HepG2 (cell line): ENCODE measurements at regions not wholly inside any gene's neighbourhood (a gene's known extent, or its start where the extent isn't known, plus 50 kb on each side); places are given as distances from the start of the nearest gene placed in this dataset.

Source experiments
- CEBPG ChIP-seq: IDR thresholded peaks from 2 replicates; pipeline ENCODE4 v1.6.1; 2016
- FOXA3 ChIP-seq: IDR thresholded peaks from 2 replicates; pipeline ENCODE4 v1.6.1; 2016; ENCODE audit warnings: missing genetic modification reagents, missing compliant biosample characterization
- FOXP1 ChIP-seq, 2 experiments: fragments of 450-650 bp in 1 of 2; IDR thresholded peaks; 2 replicates each; pipeline ENCODE4 v1.6.1; 2017 to 2018; ENCODE audit warnings: antibody characterized with exemption in 1 of 2
- HOXA3 ChIP-seq: sonication (generic); formaldehyde crosslinking; IDR thresholded peaks from 2 replicates; pipeline ENCODE4 v1.5.0; 2020; ENCODE audit warnings: missing genetic modification reagents
- NBN ChIP-seq: fragments of 450-650 bp; conservative IDR thresholded peaks from 2 replicates; pipeline ENCODE4 v1.6.1; 2017
- NCOR1 ChIP-seq: fragments of 200-600 bp; sonication (generic); IDR thresholded peaks from 2 replicates; pipeline ENCODE4 v1.7.0; 2017; ENCODE audit warnings: antibody characterized with exemption, low read length, borderline replicate concordance
- NR2F2 ChIP-seq: IDR thresholded peaks from 2 replicates; pipeline ENCODE4 v1.6.1; 2012; ENCODE audit warnings: low read depth, inconsistent platforms, borderline replicate concordance
- PPARG ChIP-seq: conservative IDR thresholded peaks from 2 replicates; pipeline ENCODE4 v1.6.1; 2016; ENCODE audit warnings: missing biosample characterization, missing genetic modification reagents
- RARA ChIP-seq: IDR thresholded peaks from 2 replicates; pipeline ENCODE4 v1.6.1; 2016; ENCODE audit warnings: missing genetic modification reagents, missing compliant biosample characterization
- SALL1 ChIP-seq: sonication (generic); formaldehyde crosslinking; IDR thresholded peaks from 2 replicates; pipeline ENCODE4 v1.8.0; 2022; ENCODE audit warnings: mild to moderate bottlenecking, missing genetic modification reagents
- SIX1 ChIP-seq: sonication (generic); formaldehyde crosslinking; IDR thresholded peaks from 2 replicates; pipeline ENCODE4 v1.4.0; 2020; ENCODE audit warnings: missing genetic modification reagents, borderline replicate concordance
- SOX13 ChIP-seq, 3 experiments: fragments of 450-650 bp in 1 of 3; sonication (generic) in 1 of 3; formaldehyde crosslinking in 1 of 3; IDR thresholded peaks in 2 of 3; conservative IDR thresholded peaks in 1 of 3; 2 replicates each; pipeline versions ENCODE4 v1.5.0 to v1.6.1; 2016 to 2020; ENCODE audit warnings: antibody characterized with exemption in 1 of 3, mild to moderate bottlenecking in 1 of 3, missing compliant biosample characterization in 1 of 3, missing genetic modification reagents in 1 of 3, moderate library complexity in 1 of 3
- SP5 ChIP-seq: IDR thresholded peaks from 2 replicates; pipeline ENCODE4 v1.6.1; 2016; ENCODE audit warnings: low read depth, borderline replicate concordance
- ZNF317 ChIP-seq: sonication (generic); formaldehyde crosslinking; IDR thresholded peaks from 2 replicates; pipeline ENCODE4 v1.5.0; 2020; ENCODE audit warnings: mild to moderate bottlenecking, missing genetic modification reagents
- ZNF441 ChIP-seq: sonication (generic); formaldehyde crosslinking; IDR thresholded peaks from 2 replicates; pipeline ENCODE4 v1.7.0; 2021; ENCODE audit warnings: missing genetic modification reagents, borderline replicate concordance
- ZNF639 ChIP-seq: conservative IDR thresholded peaks from 2 replicates; pipeline ENCODE4 v1.6.1; 2018; ENCODE audit warnings: missing genetic modification reagents
- ZSCAN12 ChIP-seq: sonication (generic); formaldehyde crosslinking; IDR thresholded peaks from 2 replicates; pipeline ENCODE4 v1.9.0; 2021; ENCODE audit warnings: mild to moderate bottlenecking, missing genetic modification reagents
- TF ChIP-seq, protein P1 (sequence below): sonication (generic); formaldehyde crosslinking; IDR thresholded peaks from 2 replicates; pipeline ENCODE4 v1.4.0; 2020; ENCODE audit warnings: missing genetic modification reagents
- TF ChIP-seq, protein P2 (sequence below): sonication (generic); formaldehyde crosslinking; IDR thresholded peaks from 2 replicates; pipeline ENCODE4 v1.5.0; 2020; ENCODE audit warnings: mild to moderate bottlenecking, missing genetic modification reagents, borderline replicate concordance
- TF ChIP-seq, protein P3 (sequence below): sonication (generic); formaldehyde crosslinking; IDR thresholded peaks from 2 replicates; pipeline ENCODE4 v1.8.1; 2023; ENCODE audit warnings: mild to moderate bottlenecking, moderate library complexity, missing genetic modification reagents
- TF ChIP-seq, protein P4 (sequence below): sonication (generic); formaldehyde crosslinking; conservative IDR thresholded peaks from 2 replicates; pipeline ENCODE4 v1.4.0; 2020; ENCODE audit warnings: mild to moderate bottlenecking, missing genetic modification reagents, moderate library complexity

DNA sequence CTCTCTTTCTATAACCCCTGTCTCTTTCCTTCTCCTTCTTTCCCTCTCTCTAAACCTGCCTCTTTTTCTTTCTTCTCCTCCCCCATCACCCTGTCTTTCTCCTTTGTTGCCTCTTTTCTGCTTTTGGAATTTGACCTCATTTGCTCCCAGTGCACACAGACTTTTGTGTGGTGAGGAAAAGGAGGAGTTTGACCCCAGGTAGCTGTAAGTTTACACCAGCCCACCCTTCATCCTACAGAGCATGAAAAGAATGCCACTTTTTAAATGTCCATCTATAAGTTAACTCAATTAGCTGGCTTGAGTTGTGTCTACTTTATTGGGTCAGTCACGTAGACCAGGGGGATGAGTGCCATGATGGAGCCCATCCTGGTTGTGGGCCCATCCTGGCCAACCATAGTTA lies 146.8 kb upstream of the SLC38A2 start (continued):
- TF ChIP-seq, protein P1, sequence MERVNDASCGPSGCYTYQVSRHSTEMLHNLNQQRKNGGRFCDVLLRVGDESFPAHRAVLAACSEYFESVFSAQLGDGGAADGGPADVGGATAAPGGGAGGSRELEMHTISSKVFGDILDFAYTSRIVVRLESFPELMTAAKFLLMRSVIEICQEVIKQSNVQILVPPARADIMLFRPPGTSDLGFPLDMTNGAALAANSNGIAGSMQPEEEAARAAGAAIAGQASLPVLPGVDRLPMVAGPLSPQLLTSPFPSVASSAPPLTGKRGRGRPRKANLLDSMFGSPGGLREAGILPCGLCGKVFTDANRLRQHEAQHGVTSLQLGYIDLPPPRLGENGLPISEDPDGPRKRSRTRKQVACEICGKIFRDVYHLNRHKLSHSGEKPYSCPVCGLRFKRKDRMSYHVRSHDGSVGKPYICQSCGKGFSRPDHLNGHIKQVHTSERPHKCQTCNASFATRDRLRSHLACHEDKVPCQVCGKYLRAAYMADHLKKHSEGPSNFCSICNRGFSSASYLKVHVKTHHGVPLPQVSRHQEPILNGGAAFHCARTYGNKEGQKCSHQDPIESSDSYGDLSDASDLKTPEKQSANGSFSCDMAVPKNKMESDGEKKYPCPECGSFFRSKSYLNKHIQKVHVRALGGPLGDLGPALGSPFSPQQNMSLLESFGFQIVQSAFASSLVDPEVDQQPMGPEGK = peak; percentile 44
- TF ChIP-seq SOX13 (IDR thresholded peaks at IDR 0.05) = no peak
- TF ChIP-seq SOX13 (CRISPR knock-in tag; conservative IDR thresholded peaks at IDR 0.05 in 1 of 2, IDR thresholded peaks at IDR 0.05 in 1 of 2) = peak in 1 of 2 experiments; percentile 78; a peak in 2 of 4 replicates
- peak; percentile 48; the same call in 1 of the 2 replicates for TF ChIP-seq SALL1 (CRISPR knock-in tag)
- TF ChIP-seq, protein P2, sequence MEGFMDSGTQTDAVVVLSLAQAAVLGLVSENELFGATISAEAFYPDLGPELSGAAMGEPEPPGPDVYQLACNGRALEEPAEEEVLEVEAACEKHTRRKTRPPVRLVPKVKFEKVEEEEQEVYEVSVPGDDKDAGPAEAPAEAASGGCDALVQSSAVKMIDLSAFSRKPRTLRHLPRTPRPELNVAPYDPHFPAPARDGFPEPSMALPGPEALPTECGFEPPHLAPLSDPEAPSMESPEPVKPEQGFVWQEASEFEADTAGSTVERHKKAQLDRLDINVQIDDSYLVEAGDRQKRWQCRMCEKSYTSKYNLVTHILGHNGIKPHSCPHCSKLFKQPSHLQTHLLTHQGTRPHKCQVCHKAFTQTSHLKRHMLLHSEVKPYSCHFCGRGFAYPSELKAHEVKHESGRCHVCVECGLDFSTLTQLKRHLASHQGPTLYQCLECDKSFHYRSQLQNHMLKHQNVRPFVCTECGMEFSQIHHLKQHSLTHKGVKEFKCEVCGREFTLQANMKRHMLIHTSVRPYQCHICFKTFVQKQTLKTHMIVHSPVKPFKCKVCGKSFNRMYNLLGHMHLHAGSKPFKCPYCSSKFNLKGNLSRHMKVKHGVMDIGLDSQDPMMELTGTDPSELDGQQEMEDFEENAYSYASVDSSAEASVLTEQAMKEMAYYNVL (CRISPR knock-in tag) = peak; percentile 100
- TF ChIP-seq, protein P3, sequence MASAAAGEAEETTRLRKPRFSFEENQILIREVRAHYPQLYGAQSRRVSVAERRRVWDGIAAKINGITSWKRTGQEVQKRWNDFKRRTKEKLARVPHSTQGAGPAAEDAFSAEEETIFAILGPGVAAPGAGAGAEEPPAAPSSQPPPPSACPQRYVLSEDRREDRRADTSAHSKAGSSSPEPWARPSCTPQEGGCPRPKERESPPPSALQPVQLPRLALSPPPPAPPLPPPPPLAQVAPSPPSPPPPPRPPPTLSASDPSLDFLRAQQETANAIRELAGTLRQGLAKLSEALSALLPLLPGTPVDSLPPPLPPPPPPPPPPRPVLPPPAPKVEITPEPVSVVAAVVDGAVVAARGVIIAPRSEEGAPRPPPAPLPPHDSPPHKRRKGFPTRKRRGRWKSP (CRISPR knock-in tag) = no peak
- no peak for TF ChIP-seq ZSCAN12
- TF ChIP-seq NBN = no peak
- no peak for TF ChIP-seq FOXP1 (IDR thresholded peaks at IDR 0.05)
- peak; percentile 37; the same call in 1 of the 2 replicates for TF ChIP-seq FOXP1 (CRISPR knock-in tag; IDR thresholded peaks at IDR 0.05)
- TF ChIP-seq RARA (CRISPR knock-in tag) = peak; percentile 72
- peak; percentile 63; the same call in 1 of the 2 replicates for TF ChIP-seq SIX1 (CRISPR knock-in tag)
- 0 out of 2 replicates have a peak, but pooled peaks have one; percentile 12 for TF ChIP-seq CEBPG (CRISPR knock-in tag)
- TF ChIP-seq, protein P4, sequence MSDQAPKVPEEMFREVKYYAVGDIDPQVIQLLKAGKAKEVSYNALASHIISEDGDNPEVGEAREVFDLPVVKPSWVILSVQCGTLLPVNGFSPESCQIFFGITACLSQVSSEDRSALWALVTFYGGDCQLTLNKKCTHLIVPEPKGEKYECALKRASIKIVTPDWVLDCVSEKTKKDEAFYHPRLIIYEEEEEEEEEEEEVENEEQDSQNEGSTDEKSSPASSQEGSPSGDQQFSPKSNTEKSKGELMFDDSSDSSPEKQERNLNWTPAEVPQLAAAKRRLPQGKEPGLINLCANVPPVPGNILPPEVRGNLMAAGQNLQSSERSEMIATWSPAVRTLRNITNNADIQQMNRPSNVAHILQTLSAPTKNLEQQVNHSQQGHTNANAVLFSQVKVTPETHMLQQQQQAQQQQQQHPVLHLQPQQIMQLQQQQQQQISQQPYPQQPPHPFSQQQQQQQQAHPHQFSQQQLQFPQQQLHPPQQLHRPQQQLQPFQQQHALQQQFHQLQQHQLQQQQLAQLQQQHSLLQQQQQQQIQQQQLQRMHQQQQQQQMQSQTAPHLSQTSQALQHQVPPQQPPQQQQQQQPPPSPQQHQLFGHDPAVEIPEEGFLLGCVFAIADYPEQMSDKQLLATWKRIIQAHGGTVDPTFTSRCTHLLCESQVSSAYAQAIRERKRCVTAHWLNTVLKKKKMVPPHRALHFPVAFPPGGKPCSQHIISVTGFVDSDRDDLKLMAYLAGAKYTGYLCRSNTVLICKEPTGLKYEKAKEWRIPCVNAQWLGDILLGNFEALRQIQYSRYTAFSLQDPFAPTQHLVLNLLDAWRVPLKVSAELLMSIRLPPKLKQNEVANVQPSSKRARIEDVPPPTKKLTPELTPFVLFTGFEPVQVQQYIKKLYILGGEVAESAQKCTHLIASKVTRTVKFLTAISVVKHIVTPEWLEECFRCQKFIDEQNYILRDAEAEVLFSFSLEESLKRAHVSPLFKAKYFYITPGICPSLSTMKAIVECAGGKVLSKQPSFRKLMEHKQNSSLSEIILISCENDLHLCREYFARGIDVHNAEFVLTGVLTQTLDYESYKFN (CRISPR knock-in tag) = peak; percentile 88
- TF ChIP-seq NCOR1 = 0 out of 2 replicates have a peak, but pooled peaks have one; percentile 45
- no peak for TF ChIP-seq ZNF639 (CRISPR knock-in tag)
- TF ChIP-seq ZNF317 (CRISPR knock-in tag) = no peak
- TF ChIP-seq PPARG (CRISPR knock-in tag) = 0 out of 2 replicates have a peak, but pooled peaks have one; percentile 43
- peak; percentile 49 for TF ChIP-seq FOXA3 (CRISPR knock-in tag)
- TF ChIP-seq HOXA3 (CRISPR knock-in tag) = peak; percentile 45; the same call in 1 of the 2 replicates
- TF ChIP-seq NR2F2 = peak; percentile 62; the same call in 1 of the 2 replicates
- peak; percentile 54; the same call in 1 of the 2 replicates for TF ChIP-seq SP5 (CRISPR knock-in tag)
- 0 out of 2 replicates have a peak, but pooled peaks have one; percentile 40 for TF ChIP-seq ZNF441
